HG02970 (cell line): ENCODE measurements at regions not wholly inside any gene's neighbourhood (a gene's known extent, or its start where the extent isn't known, plus 50 kb on each side); places are given as distances from the start of the nearest gene placed in this dataset.

Source experiments
- ATAC-seq: cut with Tn5 transposase; IDR thresholded peaks from one replicate; pipeline ENCODE4 v1.9.1; 2021; ENCODE audit warnings: mild to moderate bottlenecking, moderate library complexity, moderate number of reproducible peaks; ENCODE audit not compliant: unreplicated experiment, low FRiP score

GRCh38 chr5:152274224-152274623 is 130.9 kb downstream of the NMUR2 start:
- ATAC-seq = no peak

- ATAC-seq = no peak
Observed at GRCh38 chr5:152271420-152271819, 133.7 kb downstream of the NMUR2 start.

GRCh38 chr5:152270096-152270495 is 135.0 kb downstream of the NMUR2 start:
- no peak for ATAC-seq

- no peak for ATAC-seq
Observed at GRCh38 chr5:152269533-152269932, 135.5 kb downstream of the NMUR2 start.

- ATAC-seq = no peak
Observed at GRCh38 chr5:152264645-152265254, 140.3 kb downstream of the NMUR2 start.

GRCh38 chr5:152262667-152263066 is 142.4 kb downstream of the NMUR2 start:
- ATAC-seq = no peak

GRCh38 chr5:152260940-152261339 is 144.1 kb downstream of the NMUR2 start:
- no peak for ATAC-seq

- no peak for ATAC-seq
Observed at GRCh38 chr5:152259702-152260101, 145.4 kb downstream of the NMUR2 start.

- no peak for ATAC-seq
Observed at GRCh38 chr5:152256580-152256979, 148.5 kb downstream of the NMUR2 start.

GRCh38 chr5:152255411-152255810 is 149.7 kb downstream of the NMUR2 start:
- ATAC-seq = no peak

GRCh38 chr5:152247850-152248385 is 157.2 kb downstream of the NMUR2 start:
- no peak for ATAC-seq

GRCh38 chr5:152246401-152246800 is 158.7 kb downstream of the NMUR2 start:
- no peak for ATAC-seq

GRCh38 chr5:152237531-152237930 is 167.5 kb downstream of the NMUR2 start:
- ATAC-seq = no peak

- ATAC-seq = no peak
Observed at GRCh38 chr5:152226191-152226590, 178.9 kb downstream of the NMUR2 start.

- no peak for ATAC-seq
Observed at GRCh38 chr5:152221721-152222629, 183.1 kb downstream of the NMUR2 start.

- no peak for ATAC-seq
Observed at GRCh38 chr5:152218694-152219093, 186.4 kb downstream of the NMUR2 start.

GRCh38 chr5:152205804-152206203 is 199.3 kb downstream of the NMUR2 start:
- ATAC-seq = no peak

- ATAC-seq = no peak
Observed at GRCh38 chr5:152202321-152202720, 202.8 kb downstream of the NMUR2 start.

GRCh38 chr5:152193391-152194107 is 211.5 kb downstream of the NMUR2 start:
- no peak for ATAC-seq

GRCh38 chr5:152188251-152188650 is 216.8 kb downstream of the NMUR2 start:
- ATAC-seq = no peak

GRCh38 chr5:152187668-152188067 is 217.4 kb downstream of the NMUR2 start:
- ATAC-seq = no peak
